ENCODE measurements at regions not wholly inside any gene's neighbourhood (a gene's known extent, or its start where the extent isn't known, plus 50 kb on each side); places are given as distances from the start of the nearest gene placed in this dataset.
"Not testable (repeated sequence)": the region's sequence is repeated elsewhere in the genome, so short reads cannot be mapped to it uniquely, and the experiment has no call there.

- DNase-seq = no peak
Observed at GRCh38 chr10:38209332-38209731, 115.2 kb downstream of the ZNF37A start.

- DNase-seq = not testable (repeated sequence)
Observed at GRCh38 chr10:38209748-38210147, 115.6 kb downstream of the ZNF37A start.

GRCh38 chr10:38212460-38212859, 118.3 kb downstream of the ZNF37A start:
- no peak for DNase-seq

- no peak for DNase-seq
Observed at GRCh38 chr10:38226385-38226784, 132.2 kb downstream of the ZNF37A start.

- DNase-seq = no peak
Observed at GRCh38 chr10:38228394-38228793, 134.3 kb downstream of the ZNF37A start.

GRCh38 chr10:38238479-38238878, 144.3 kb downstream of the ZNF37A start:
- DNase-seq = not testable (repeated sequence)

GRCh38 chr10:38242061-38242649, 148.0 kb downstream of the ZNF37A start:
- not testable (repeated sequence) for DNase-seq

- not testable (repeated sequence) for DNase-seq
Observed at GRCh38 chr10:38248113-38248512, 154.0 kb downstream of the ZNF37A start.

GRCh38 chr10:38252551-38252950, 158.4 kb downstream of the ZNF37A start:
- DNase-seq = not testable (repeated sequence)

GRCh38 chr10:38267555-38267954, 173.4 kb downstream of the ZNF37A start:
- DNase-seq = not testable (repeated sequence)

- not testable (repeated sequence) for DNase-seq
Observed at GRCh38 chr10:38271031-38271430, 176.9 kb downstream of the ZNF37A start.

GRCh38 chr10:38274879-38275278, 180.7 kb downstream of the ZNF37A start:
- not testable (repeated sequence) for DNase-seq

- not testable (repeated sequence) for DNase-seq
Observed at GRCh38 chr10:38292560-38292959, 198.4 kb downstream of the ZNF37A start.

- not testable (repeated sequence) for DNase-seq
Observed at GRCh38 chr10:38310111-38310510, 216.0 kb downstream of the ZNF37A start.

GRCh38 chr10:38315090-38315805, 221.1 kb downstream of the ZNF37A start:
- DNase-seq = not testable (repeated sequence)

- DNase-seq = not testable (repeated sequence)
Observed at GRCh38 chr10:38321393-38321792, 227.3 kb downstream of the ZNF37A start.

GRCh38 chr10:38330306-38330705, 236.2 kb downstream of the ZNF37A start:
- not testable (repeated sequence) for DNase-seq

- not testable (repeated sequence) for DNase-seq
Observed at GRCh38 chr10:38331106-38331505, 237.0 kb downstream of the ZNF37A start.

GRCh38 chr10:38333699-38334098, 239.6 kb downstream of the ZNF37A start:
- not testable (repeated sequence) for DNase-seq

- not testable (repeated sequence) for DNase-seq
Observed at GRCh38 chr10:38350645-38351044, 256.5 kb downstream of the ZNF37A start.

- DNase-seq = not testable (repeated sequence)
Observed at GRCh38 chr10:38354410-38354809, 260.3 kb downstream of the ZNF37A start.

GRCh38 chr10:38355911-38356526, 261.9 kb downstream of the ZNF37A start:
- peak; percentile 29 to 44 for DNase-seq

GRCh38 chr10:38356527-38356926, 262.4 kb downstream of the ZNF37A start:
- not testable (repeated sequence) for DNase-seq

- not testable (repeated sequence) for DNase-seq
Observed at GRCh38 chr10:38362514-38362913, 268.4 kb downstream of the ZNF37A start.

Measured in bone marrow (tissue), 2 donors.